Activated naive CD4-positive, alpha-beta T cell treated with anti-CD3 and anti-CD28 coated beads, Interleukin-2, amount 10 ng/mL, durations not matched to agents 7 days and 5 days (primary cell): ENCODE measurements at regions not wholly inside any gene's neighbourhood (a gene's known extent, or its start where the extent isn't known, plus 50 kb on each side); places are given as distances from the start of the nearest gene placed in this dataset.
A peak's percentile ranks its signal among the peaks of the same experiment; 100 is the strongest.

ENCODE experiments used
- CTCF ChIA-PET: fragments of 350-600 bp; sonication (Branson Sonifier 250); formaldehyde crosslinking; loops from one replicate; lab custom pipeline; 2021; ENCODE audit warnings: antibody characterized with exemption; lab: Charles Lee
- DNase-seq: peaks from one replicate; pipeline ENCODE4 v3.0.0-alpha.2; 2020
- H3K27ac Mint-ChIP-seq: one replicate; pipeline ENCODE4 v1.8.0; 2021; ENCODE audit warnings: mild to moderate bottlenecking, moderate library complexity, mixed read lengths
- H3K27me3 Mint-ChIP-seq: one replicate; pipeline ENCODE4 v1.8.0; 2021; ENCODE audit warnings: mild to moderate bottlenecking, mixed read lengths
- H3K36me3 Mint-ChIP-seq: one replicate; pipeline ENCODE4 v1.8.0; 2021; ENCODE audit warnings: mixed read lengths
- H3K4me1 Mint-ChIP-seq: one replicate; pipeline ENCODE4 v1.8.0; 2021; ENCODE audit warnings: mixed read lengths
- H3K4me3 Mint-ChIP-seq: one replicate; pipeline ENCODE4 v1.8.0; 2021; ENCODE audit warnings: mild to moderate bottlenecking, moderate library complexity, mixed read lengths
- H3K9me3 Mint-ChIP-seq: one replicate; pipeline ENCODE4 v1.8.0; 2021; ENCODE audit warnings: mixed read lengths

DNA sequence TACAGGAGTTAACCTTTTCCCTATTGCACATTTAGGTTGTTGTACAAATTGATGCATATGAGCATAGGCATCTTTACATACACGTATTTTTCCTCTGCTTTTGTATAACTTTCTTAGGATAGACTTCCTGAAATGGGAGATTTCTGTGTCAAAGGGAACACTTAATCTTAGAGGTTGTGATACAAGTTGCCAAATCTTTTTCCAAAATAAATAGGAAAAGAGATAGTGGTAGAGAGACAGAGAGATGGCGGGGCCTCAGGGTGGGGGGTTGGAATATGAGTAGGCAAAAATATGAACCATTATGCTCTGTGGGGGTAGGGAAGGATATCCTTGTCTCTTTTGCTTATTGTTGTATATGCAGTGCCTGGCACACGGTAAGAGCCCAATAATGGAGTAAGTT is 70.7 kb upstream of the UBE2E1 start:
- Mint-ChIP-seq H3K27ac (no peak overlapping the region), H3K36me3 (no peaks in the 10 kb centered on the region), H3K9me3 (no peaks in the 10 kb centered on the region), H3K27me3 (peaks cover 19% of the 10 kb centered on the region), H3K4me3 (no peak overlapping the region), H3K4me1 (no peaks in the 10 kb centered on the region)
- CTCF ChIA-PET = no interaction called here
- no peak for DNase-seq

DNA sequence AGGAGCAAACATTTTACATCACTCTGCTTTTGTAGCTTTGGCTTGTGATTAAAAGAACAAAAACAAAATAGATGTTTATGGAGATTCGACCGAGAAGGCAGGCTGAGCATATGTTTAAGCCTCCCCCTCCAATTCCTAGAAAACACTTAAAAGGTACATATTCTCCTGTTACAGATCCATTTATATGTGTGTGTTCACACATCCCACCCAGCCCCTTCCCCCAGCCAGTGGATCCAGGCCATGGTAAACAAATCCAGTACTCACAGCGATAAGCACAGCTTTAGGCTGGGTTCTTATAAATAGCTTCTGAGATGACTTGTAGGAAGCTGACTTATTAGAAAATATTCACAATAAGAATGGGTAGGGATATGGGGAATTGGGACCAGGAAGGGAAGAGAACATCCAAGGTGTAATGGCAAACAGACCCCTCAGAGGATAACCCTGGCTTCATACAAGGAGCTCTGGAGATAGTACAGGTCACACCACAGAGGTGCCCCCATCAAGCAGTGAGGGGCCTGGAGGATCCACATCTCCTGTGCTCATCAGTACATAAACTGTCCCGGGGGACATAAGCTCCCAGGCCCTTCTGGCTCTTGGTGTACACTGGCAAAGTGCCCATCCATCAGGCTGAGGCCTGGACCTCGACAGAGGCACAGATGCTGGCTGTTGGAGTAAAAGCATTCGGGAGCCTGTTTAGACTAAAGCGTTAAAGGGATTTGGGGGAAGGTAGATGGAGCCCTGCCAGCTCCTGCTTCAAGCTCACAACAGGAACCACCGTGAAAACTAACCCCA is 70.0 kb upstream of the UBE2E1 start:
- Mint-ChIP-seq H3K4me3 (no peak overlapping the region), H3K4me1 (peaks cover 4% of the 10 kb centered on the region), H3K9me3 (no peaks in the 10 kb centered on the region), H3K27me3 (peaks cover 19% of the 10 kb centered on the region), H3K27ac (no peak overlapping the region), H3K36me3 (no peaks in the 10 kb centered on the region)
- no peak for DNase-seq
- CTCF ChIA-PET = no interaction called here

DNA sequence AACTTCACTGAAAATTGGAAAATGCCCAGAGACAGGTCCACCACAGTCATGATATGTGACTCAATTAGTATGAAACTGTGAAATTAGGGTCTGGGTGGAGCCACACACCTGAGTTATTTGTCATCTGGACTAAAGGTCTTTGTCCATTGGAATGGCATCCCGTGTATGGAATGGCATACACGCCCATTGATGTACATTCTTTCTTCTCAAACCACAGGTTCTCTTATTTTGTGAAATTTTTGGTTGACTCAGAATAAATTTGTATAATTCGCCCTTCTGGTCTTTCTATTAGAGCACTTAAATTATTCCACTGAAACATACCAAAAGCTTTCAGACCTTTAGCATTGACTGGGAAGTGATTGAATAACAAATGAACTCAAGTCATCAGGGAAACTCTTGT is 66.8 kb upstream of the UBE2E1 start:
- CTCF ChIA-PET = no interaction called here
- Mint-ChIP-seq H3K4me3 (no peak overlapping the region), H3K4me1 (peaks cover 10% of the 10 kb centered on the region), H3K27me3 (peaks cover 24% of the 10 kb centered on the region), H3K36me3 (no peaks in the 10 kb centered on the region), H3K9me3 (no peaks in the 10 kb centered on the region), H3K27ac (no peak overlapping the region)
- DNase-seq = no peak

DNA sequence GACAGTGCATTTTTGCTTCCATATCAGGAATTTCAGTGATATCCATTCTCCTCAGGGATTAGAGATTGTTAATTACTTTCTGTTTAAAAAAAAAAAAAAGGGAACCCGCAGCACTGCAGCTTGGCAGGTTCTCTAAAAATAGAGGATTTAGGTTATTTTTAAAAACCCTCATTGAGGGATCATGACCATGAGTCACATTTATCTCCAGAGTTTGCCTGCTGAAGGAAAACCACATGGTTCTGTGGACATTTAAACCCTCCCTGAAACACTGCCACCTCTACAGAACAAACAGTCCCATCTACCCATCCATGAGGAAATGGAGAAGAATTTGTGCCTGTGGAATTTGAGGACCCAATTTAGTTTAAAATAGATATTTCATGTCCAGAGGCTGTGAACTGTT is 66.2 kb upstream of the UBE2E1 start:
- no peak overlapping the region for H3K27ac Mint-ChIP-seq
- CTCF ChIA-PET = interaction anchor here (0.6 kb wide), 1 partner anchor 380 kb away, joined by 4 read pairs; no protein-coding TSS in a partner anchor
- peaks cover 24% of the 10 kb centered on the region for H3K27me3 Mint-ChIP-seq
- H3K4me1 Mint-ChIP-seq = peaks cover 10% of the 10 kb centered on the region
- no peaks in the 10 kb centered on the region for H3K9me3 Mint-ChIP-seq
- DNase-seq = no peak
- H3K36me3 Mint-ChIP-seq = no peaks in the 10 kb centered on the region
- H3K4me3 Mint-ChIP-seq = no peak overlapping the region

DNA sequence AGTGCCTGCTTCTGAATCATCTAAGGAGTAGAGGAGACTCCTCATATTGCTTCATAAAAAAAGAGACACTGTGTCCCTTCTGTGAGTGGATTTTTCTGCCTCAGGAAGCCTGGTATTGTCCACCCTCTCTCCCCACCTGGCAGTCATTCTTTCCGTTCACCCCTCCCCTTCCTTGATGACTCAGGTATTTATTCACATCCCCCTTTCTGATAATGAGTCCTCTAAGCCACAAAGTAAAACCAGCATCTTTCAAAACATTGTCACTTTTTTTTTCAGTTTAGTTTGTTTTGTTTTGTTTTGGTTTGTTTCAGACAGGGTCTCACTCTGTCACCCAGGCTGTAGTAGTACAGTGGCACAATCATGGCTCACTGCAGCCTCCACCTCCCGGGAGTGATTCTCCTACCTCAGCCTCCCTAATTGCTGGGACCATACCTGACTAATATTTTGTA is 65.2 kb upstream of the UBE2E1 start:
- Mint-ChIP-seq H3K36me3 (no peaks in the 10 kb centered on the region), H3K27me3 (peaks cover 24% of the 10 kb centered on the region), H3K27ac (no peak overlapping the region), H3K4me3 (no peak overlapping the region), H3K4me1 (peaks cover 10% of the 10 kb centered on the region), H3K9me3 (no peaks in the 10 kb centered on the region)
- CTCF ChIA-PET = no interaction called here
- peak; percentile 50 for DNase-seq

DNA sequence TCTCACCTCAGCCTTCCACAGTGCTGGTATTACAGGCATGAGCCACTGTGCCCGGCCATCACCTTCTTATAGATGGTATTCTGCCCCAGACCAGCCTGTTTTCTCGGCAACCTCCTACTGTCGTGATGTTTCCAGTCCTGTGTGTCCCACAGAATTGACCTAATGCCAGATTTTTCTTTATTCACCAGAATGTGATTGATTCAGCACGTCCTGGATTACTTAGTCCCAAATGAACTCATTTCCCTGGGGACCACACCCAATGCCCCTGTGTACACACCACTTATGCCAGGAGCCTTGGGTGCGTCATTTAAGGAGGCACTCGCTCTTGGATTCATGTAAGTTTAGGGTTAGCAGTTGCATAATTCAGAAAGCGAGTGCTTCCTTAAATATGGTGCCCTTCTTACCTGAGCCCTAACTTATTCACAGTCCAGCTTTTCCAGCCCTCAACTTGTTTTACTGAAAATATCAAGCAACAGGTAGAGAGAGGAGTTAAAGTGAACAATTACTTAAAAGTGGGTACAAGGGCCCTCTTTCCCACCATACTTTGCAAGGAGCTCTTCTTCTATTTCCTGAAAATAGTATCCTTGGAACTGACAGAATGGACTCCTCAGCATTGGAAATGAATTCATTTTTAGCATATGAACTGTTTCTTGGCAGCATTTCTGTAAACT is 64.6 kb upstream of the UBE2E1 start:
- Mint-ChIP-seq H3K4me3 (no peak overlapping the region), H3K27ac (no peak overlapping the region), H3K27me3 (peaks cover 24% of the 10 kb centered on the region), H3K4me1 (peaks cover 10% of the 10 kb centered on the region), H3K36me3 (no peaks in the 10 kb centered on the region), H3K9me3 (no peaks in the 10 kb centered on the region)
- CTCF ChIA-PET = no interaction called here
- no peak for DNase-seq

DNA sequence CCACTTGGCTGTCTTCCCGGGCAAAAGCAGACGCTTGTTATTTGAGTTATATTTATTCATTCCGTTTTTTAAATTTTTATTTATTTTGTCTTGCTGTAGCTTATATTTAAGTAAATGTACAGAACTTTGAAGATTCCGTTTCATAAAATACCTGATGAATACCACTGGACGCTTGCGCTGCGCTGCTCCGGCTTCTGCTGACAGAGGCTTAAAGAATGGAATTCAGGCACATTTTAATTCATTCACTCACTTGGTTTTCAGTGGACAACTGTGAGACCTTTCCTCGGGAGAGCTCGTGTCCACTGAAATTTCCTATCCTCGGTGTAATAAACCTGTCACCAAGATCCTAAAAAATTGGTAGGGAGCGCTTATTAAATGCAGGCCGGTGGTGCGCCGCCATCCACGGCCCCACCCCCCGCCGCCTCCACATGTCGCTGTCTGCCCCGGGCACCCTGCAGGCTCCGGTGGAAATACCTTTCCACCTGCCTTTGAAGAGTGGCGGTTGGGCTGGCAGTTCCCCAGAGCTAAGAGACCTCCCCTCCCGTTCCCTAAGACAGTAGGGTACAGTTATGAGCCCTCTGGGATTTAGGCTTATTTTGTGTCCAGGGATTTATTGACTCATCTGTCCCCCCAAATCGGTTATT is 62.5 kb upstream of the UBE2E1 start:
- CTCF ChIA-PET = no interaction called here
- DNase-seq = no peak
- Mint-ChIP-seq H3K4me1 (peaks cover 10% of the 10 kb centered on the region), H3K27ac (no peak overlapping the region), H3K27me3 (peaks cover 12% of the 10 kb centered on the region), H3K4me3 (no peak overlapping the region), H3K36me3 (no peaks in the 10 kb centered on the region), H3K9me3 (no peaks in the 10 kb centered on the region)

DNA sequence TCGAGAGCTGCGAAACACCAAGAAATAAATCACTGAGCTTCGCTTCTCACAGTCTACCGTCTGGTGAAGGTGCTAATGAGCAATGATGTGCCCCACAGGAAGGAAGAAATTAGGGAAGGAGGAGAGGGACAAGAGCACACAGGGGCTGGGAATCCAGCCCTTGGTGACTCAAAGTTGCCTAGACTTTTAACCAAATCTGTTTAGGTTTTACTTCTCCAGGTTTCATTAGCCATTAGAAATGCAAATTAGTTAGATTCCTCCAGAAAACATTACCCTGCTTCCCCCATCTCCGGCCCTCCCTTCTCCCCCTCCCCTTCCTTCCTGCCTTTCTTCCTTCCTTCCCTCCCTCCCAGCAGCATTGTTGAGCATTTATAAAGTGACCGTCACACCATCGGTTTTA is 59.3 kb upstream of the UBE2E1 start:
- no peak for DNase-seq
- Mint-ChIP-seq H3K36me3 (no peaks in the 10 kb centered on the region), H3K4me1 (no peaks in the 10 kb centered on the region), H3K4me3 (no peak overlapping the region), H3K9me3 (no peaks in the 10 kb centered on the region), H3K27ac (no peak overlapping the region), H3K27me3 (peaks cover 4% of the 10 kb centered on the region)
- CTCF ChIA-PET = interaction anchor here (0.6 kb wide), 1 partner anchor 41 kb away, joined by 3 read pairs; no protein-coding TSS in a partner anchor

DNA sequence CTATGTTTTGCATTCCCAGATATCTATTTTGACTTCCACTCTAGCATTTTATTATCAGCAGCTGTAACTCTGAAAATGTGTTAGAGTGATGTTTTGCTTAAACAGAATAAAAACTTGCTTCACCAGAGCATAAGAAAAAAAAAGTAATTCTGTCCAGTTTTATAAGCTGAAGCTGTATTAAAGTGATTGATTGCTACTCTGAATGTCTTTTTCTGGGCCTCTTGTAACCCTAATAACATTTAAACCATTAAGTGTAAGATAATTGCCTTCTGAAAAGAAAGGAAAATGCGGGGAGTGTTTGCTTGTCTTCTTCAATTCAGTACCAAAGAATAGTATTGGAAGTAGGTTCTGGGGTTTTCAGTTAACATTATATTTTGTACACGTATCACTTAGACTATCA is 57.9 kb upstream of the UBE2E1 start:
- Mint-ChIP-seq H3K36me3 (no peaks in the 10 kb centered on the region), H3K4me1 (no peaks in the 10 kb centered on the region), H3K9me3 (no peaks in the 10 kb centered on the region), H3K27me3 (peaks cover 4% of the 10 kb centered on the region), H3K4me3 (no peak overlapping the region), H3K27ac (no peak overlapping the region)
- DNase-seq = no peak
- CTCF ChIA-PET = no interaction called here

DNA sequence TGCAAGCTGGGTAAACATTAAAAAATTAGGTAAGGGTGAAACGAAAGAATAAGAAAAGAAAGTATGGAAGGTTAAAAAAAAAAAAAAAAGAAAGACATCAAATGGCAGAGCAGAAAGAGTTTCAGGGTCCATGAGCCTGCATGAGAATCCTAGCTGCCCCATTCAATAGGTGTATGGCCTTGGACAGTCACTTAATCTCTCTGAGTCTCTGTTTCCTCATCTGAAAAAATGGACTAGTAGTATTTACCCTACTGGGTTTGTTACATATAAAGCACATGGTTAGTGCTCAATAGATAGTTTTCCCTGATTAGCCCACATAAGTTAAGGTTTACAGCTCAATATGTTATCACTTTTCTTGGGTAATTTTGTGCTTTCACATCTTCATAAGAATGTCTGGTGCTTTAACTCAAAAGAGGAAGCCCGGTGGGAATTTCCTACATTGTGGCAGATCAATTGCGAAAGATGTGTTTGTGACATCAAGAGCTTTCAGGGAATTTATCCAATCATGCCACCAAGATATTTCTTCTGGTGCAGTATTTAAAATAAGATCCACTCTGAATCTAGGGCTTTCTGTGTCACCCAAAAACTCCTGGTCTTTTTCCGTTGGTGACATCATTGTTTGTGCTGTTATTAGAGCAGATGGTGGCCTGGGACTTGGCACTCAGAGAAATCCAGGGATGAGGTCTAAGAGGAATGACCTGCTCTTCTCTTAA is 57.2 kb upstream of the UBE2E1 start:
- Mint-ChIP-seq H3K36me3 (no peaks in the 10 kb centered on the region), H3K27me3 (peaks cover 4% of the 10 kb centered on the region), H3K9me3 (no peaks in the 10 kb centered on the region), H3K4me1 (no peaks in the 10 kb centered on the region), H3K27ac (no peak overlapping the region), H3K4me3 (no peak overlapping the region)
- DNase-seq = no peak
- CTCF ChIA-PET = no interaction called here

DNA sequence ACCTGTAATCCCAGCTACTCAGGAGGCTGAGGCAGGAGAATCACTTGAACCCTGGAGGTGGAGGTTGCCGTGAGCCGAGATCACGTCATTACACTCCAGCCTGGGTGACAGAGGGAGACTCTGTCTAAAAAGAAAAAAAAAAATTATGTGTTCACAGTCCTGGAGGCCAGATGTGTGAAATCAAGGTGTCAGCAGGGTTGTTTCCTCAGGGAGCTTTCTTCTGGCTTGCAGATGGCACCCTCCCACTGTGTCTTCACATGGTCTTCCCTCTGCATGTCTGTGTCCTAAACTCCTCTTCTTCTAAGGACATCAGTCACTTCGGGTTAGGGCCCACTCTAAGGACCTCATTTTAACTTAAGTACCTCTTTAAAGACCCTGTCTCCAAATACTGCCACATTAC is 56.1 kb upstream of the UBE2E1 start:
- Mint-ChIP-seq H3K36me3 (no peaks in the 10 kb centered on the region), H3K9me3 (no peaks in the 10 kb centered on the region), H3K4me1 (no peaks in the 10 kb centered on the region), H3K4me3 (no peak overlapping the region), H3K27ac (no peak overlapping the region), H3K27me3 (peaks cover 4% of the 10 kb centered on the region)
- CTCF ChIA-PET = no interaction called here
- DNase-seq = no peak

DNA sequence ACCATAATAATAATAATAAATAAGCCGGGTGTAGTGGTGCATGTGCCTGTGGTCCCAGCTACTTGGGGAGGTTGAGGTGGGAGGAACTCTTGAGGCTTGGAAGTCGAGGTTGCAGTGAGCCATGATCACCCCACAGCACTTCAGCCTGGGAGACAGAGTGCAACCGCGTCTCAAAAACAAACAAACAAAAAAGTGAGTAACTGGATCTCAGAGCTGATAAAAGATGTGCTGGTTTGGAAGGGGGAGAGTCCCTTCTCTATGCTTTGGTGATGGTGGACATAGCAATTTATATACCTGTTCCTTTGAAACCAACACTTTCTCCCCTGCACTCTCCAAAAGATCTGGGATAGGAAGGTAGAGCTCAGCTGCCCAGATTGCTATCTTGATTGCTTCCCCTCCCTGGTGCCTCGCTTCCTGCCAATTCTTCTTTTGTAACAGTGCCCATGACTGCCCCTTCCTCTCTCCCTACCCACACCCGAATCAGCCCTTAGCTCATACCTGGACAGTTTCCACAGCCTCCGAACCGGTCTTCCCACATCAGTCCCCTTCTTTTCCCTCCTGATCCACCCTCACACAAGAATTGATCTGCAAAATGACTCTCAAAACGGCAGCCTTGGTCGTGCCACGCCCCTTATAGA is 55.1 kb upstream of the UBE2E1 start:
- Mint-ChIP-seq H3K27me3 (peaks cover 4% of the 10 kb centered on the region), H3K4me1 (no peaks in the 10 kb centered on the region), H3K36me3 (no peaks in the 10 kb centered on the region), H3K27ac (no peak overlapping the region), H3K9me3 (no peaks in the 10 kb centered on the region), H3K4me3 (no peak overlapping the region)
- CTCF ChIA-PET = no interaction called here
- no peak for DNase-seq

DNA sequence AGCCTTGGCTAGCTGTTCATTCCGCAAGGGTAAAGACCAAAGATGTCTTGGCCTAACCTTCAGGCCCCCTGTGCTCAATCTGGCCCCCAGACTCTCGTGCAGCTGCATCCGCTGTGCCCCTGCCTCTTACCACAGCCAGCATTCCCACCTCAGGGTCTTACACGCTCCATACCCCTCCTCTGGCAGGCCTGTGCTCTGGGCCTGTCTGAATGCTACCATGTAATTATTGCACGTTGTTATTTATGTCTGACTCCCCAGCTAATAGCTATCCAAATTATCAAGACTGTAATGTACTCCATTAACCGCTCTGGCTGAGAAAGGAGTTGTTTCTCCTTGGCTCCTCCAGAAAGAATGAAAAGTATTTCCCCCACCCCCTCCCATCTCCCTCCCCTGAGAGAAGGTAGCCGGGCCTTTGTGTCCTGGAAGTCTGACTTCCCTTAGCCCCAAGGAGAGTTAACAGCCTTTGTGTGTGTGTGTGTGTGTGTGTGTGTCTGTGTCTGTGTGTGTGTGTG is 54.5 kb upstream of the UBE2E1 start:
- CTCF ChIA-PET = no interaction called here
- no peak for DNase-seq

More for the DNA sequence above, 54.5 kb upstream of the UBE2E1 start:
- Mint-ChIP-seq H3K36me3 (no peaks in the 10 kb centered on the region), H3K9me3 (no peaks in the 10 kb centered on the region), H3K4me1 (no peaks in the 10 kb centered on the region), H3K27me3 (peaks cover 7% of the 10 kb centered on the region), H3K4me3 (no peak overlapping the region), H3K27ac (no peak overlapping the region)
